GM12891 (cell line): ENCODE measurements at regions not wholly inside any gene's neighbourhood (a gene's known extent, or its start where the extent isn't known, plus 50 kb on each side); places are given as distances from the start of the nearest gene placed in this dataset.

Source experiments
- PAX5 ChIP-seq: IDR thresholded peaks from 2 replicates; pipeline ENCODE4 v1.6.1; 2011; ENCODE audit warnings: low read length, moderate library complexity, mild to moderate bottlenecking; ENCODE audit not compliant: insufficient read depth, severe bottlenecking
- POLR2A ChIP-seq: IDR thresholded peaks from 2 replicates; pipeline ENCODE4 v1.6.1; 2011; ENCODE audit warnings: low read depth, low read length, control low read depth
- POLR2AphosphoS5 ChIP-seq: IDR thresholded peaks from 2 replicates; pipeline ENCODE4 v1.6.1; 2011; ENCODE audit warnings: low read depth, low read length, control low read depth
- POU2F2 ChIP-seq: IDR thresholded peaks from 2 replicates; pipeline ENCODE4 v1.6.1; 2011; ENCODE audit warnings: low read depth, mild to moderate bottlenecking, control low read depth, low read length, moderate library complexity
- SPI1 ChIP-seq: IDR thresholded peaks from 2 replicates; pipeline ENCODE4 v1.6.1; 2011; ENCODE audit warnings: low read depth, low read length, control low read depth
- TAF1 ChIP-seq: IDR thresholded peaks from 2 replicates; pipeline ENCODE4 v1.6.1; 2011; ENCODE audit warnings: low read depth, low read length, control low read depth

GRCh38 chr10:10479465-10479864 is 538.2 kb upstream of the CELF2 start:
- TF ChIP-seq POLR2A = no peak
- no peak for TF ChIP-seq POLR2AphosphoS5
- no peak for TF ChIP-seq TAF1
- no peak for TF ChIP-seq SPI1
- TF ChIP-seq PAX5 = no peak
- TF ChIP-seq POU2F2 = no peak
